ENCODE measurements at regions not wholly inside any gene's neighbourhood (a gene's known extent, or its start where the extent isn't known, plus 50 kb on each side); places are given as distances from the start of the nearest gene placed in this dataset.

DNA sequence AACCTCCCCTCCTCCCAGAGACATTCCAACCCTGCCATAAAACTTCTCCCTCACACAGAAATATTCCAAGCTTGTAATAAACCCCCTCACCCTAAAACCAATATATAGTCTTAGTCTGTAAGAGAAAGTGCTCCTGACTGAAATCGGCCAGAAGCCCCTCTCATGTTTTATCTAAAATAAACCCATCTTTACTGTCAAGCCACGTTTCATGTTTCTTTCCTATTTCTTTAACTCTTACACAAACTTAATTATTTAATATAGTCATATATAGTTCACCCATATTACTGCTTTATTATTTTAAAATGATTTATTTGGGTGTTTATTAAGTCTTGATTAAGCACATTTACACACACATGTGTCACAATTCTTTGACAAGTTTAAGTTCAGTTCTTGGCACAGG lies 191.3 kb upstream of the AADAT start:
- TF ChIP-seq EZH2 (IDR thresholded peaks at IDR 0.05; ENCODE audit: insufficient read depth, low read length), result no peak
- TF ChIP-seq, protein P1, sequence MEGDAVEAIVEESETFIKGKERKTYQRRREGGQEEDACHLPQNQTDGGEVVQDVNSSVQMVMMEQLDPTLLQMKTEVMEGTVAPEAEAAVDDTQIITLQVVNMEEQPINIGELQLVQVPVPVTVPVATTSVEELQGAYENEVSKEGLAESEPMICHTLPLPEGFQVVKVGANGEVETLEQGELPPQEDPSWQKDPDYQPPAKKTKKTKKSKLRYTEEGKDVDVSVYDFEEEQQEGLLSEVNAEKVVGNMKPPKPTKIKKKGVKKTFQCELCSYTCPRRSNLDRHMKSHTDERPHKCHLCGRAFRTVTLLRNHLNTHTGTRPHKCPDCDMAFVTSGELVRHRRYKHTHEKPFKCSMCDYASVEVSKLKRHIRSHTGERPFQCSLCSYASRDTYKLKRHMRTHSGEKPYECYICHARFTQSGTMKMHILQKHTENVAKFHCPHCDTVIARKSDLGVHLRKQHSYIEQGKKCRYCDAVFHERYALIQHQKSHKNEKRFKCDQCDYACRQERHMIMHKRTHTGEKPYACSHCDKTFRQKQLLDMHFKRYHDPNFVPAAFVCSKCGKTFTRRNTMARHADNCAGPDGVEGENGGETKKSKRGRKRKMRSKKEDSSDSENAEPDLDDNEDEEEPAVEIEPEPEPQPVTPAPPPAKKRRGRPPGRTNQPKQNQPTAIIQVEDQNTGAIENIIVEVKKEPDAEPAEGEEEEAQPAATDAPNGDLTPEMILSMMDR (IDR thresholded peaks at IDR 0.05; ENCODE audit: insufficient read depth, low read depth, low read length), result no peak

Measured in astrocyte (in vitro differentiated cells and primary cell).